Colon (tissue), 2 donors: ENCODE measurements at regions not wholly inside any gene's neighbourhood (a gene's known extent, or its start where the extent isn't known, plus 50 kb on each side); places are given as distances from the start of the nearest gene placed in this dataset.
"Not testable (repeated sequence)": the region's sequence is repeated elsewhere in the genome, so short reads cannot be mapped to it uniquely, and the experiment has no call there.

Source experiments
- FAIRE-seq: peaks from 2 replicates; lab custom pipeline; 2012; peaks lifted over from hg19 to GRCh38; lab: Jason Lieb, UNC
- donor health status: control.
- donor health status: control.

GRCh38 chr6:119720160-119720559, 370.6 kb upstream of the MAN1A1 start:
- no peak for FAIRE-seq

- no peak for FAIRE-seq
These were observed 368.4 kb upstream of the MAN1A1 start for GRCh38 chr6:119717942-119718341.

GRCh38 chr6:119716668-119717270, 367.2 kb upstream of the MAN1A1 start:
- no peak for FAIRE-seq

DNA sequence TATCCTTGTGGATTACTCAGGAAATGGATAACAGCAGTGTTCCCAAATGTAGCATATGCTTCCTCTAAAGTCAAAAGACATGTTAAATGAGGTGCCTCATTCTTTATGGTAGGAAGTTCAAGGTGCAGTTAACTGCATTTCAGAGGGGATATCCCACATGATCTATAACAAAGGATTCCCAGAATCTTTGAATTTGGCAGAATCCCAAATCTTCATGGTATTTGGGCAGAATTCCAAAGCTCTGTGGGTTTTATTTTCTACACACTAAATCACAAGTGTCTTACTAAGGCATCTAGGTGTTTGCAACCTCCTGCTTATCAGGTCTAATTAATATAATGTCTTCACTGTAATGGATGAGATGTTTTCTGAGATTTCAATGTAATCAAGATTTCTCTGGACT, 364.3 kb upstream of the MAN1A1 start:
- no peak for FAIRE-seq

GRCh38 chr6:119686644-119687043, 337.1 kb upstream of the MAN1A1 start:
- FAIRE-seq = no peak

DNA sequence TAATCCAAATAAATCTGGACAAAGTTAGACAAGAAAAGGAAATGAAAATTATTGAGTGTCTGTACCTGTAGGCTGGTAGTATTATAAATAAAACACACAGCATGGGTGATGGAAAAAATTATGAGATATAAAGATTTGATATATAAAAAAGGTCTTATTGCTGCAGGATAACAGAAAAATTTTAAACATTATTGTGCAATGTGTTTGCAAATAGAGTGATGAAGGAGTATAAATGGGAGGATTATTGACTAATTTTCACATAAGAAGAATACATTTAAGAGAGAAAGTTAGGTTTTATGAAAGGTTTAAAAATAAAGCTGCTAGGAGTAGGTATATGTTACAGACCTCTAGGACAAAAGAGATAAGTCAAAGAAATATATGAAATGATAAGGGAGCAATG, 336.7 kb upstream of the MAN1A1 start:
- FAIRE-seq = no peak

GRCh38 chr6:119683671-119684070, 334.1 kb upstream of the MAN1A1 start:
- FAIRE-seq = no peak

DNA sequence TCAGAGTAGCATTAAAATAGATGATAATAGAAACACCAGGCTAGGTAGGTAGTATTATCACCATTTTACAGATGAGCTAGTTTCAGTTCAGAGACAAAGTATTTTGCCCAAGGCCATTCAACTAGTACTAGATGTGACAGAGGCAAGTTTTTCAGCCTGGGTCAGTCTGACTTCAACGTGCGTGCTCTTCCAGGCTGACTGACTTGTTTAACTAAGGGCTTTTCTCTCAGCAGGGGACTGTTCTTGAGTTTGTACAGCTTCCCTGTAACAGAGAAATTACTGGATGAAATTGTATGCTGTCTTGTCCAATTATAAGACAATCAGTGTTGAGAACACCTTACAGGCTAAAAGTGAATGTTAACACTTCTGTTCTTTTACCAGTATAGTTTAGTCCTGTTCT, 333.5 kb upstream of the MAN1A1 start:
- no peak for FAIRE-seq

GRCh38 chr6:119678961-119679360, 329.4 kb upstream of the MAN1A1 start:
- FAIRE-seq = no peak

DNA sequence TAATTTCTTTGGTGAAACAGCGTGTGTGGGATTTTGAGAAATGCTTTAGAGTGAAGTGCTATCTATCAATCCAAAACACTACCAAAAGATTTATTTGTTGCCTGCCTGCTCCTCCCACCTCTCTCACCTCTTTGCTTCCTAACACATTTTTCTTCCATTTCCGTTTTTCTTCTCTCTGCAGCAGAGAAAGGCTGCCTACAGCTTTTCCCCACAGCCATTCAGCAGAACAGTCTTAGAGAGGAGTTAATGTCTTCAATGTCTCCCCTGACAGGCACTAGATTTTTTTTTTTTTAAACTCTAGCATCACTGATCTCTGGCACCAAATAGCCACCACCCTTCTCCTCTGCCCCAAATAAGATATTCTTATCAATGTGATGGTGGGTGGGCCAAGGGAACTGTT, 327.8 kb upstream of the MAN1A1 start:
- FAIRE-seq = no peak

DNA sequence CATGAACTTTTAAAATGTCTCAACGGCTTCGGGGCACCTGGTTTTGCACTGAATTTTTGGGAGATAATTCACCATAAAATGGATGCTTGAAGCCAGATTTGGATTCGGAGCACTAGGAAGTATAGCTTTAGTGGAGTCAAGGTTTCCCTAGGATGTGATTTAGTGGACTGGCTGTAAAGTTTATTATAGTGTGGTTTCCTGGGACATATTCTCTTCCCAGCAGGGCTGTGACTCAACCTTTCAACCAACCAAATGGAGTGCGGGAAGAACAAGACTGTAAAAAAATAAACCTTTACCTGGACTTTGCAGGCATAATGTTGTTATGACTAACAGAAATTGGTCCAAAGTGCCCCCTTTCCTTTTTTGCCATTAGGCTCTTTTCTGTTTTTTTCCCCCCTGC, 327.4 kb upstream of the MAN1A1 start:
- FAIRE-seq = no peak

DNA sequence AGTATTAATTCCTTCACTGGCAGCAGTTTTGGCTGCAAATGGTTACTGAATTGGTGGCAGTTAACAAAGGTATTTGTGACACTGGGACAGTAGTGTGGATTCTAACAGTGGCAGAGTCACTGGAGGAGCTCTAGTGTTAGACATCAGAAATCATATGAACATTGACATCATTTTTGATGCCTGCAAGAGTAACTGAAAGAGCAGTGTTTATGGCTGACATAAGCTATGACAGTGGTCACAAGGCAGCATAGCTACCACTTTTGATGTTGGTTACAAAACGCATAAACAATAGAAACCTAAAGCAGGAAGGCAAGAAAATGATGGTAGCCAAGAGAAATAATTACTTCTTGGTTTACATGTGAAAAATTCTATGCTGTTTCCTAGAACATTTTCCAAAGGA, 326.7 kb upstream of the MAN1A1 start:
- FAIRE-seq = no peak

GRCh38 chr6:119673741-119674140, 324.2 kb upstream of the MAN1A1 start:
- FAIRE-seq = no peak

GRCh38 chr6:119672725-119673124, 323.2 kb upstream of the MAN1A1 start:
- no peak for FAIRE-seq

DNA sequence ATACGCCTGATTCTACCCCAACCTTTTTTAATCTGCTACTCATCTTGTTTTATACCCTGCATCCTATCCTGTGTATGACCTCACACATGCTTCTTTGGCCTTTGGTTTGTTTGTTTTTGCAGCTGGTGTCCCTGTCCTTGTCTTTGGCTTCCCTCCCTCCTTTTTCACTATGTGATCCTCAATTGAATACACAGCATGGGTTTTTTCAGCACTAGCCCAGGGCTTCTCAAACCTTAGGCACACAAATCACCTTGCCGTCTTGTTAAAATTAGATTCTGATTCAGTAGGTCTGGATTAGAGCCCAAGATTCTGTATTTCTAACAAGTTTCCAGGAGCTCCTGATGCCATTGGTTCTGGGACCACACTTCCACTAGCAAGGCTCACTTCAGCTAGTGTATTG, 321.5 kb upstream of the MAN1A1 start:
- FAIRE-seq = no peak

DNA sequence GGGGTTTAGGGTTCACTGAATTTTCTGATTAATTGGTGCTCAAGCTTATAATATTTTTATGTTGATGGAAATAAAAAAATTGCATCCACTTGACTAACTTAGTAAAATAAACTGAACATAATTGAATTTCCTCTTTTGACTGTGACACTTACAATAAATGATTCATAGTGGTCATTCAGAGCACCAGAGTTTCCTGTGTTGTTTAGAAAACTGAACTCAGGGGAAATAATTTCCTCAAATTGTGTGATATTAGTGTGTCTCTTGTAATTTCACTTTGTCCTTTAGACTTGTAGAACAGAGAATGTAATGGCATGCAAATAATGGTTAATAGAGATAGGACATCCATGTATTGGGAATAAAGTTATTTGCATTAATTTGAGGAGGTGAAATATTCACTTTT, 319.7 kb upstream of the MAN1A1 start:
- FAIRE-seq = no peak

GRCh38 chr6:119665432-119665831, 315.9 kb upstream of the MAN1A1 start:
- not testable (repeated sequence) for FAIRE-seq

- FAIRE-seq = no peak
These were observed 312.1 kb upstream of the MAN1A1 start for GRCh38 chr6:119661628-119662027.

DNA sequence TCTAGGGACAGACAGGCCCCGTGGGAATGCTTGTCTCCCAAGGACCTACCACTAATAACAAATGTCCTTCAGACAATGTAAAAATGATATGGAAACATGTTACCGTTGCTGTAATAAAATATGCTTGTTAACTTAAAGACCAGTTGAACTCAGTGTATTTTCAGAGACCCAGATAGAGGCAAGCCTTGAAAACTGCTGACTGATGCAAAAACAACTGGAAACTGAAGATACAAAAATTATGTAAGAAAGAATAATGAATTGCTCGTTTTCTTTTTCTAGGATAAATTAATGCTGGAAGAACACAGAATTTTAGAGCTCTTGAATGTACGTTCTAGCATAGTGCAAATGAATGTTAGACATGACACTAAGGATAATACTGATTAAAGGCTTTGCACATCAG, 311.5 kb upstream of the MAN1A1 start:
- FAIRE-seq = no peak

GRCh38 chr6:119658917-119659316, 309.4 kb upstream of the MAN1A1 start:
- no peak for FAIRE-seq

DNA sequence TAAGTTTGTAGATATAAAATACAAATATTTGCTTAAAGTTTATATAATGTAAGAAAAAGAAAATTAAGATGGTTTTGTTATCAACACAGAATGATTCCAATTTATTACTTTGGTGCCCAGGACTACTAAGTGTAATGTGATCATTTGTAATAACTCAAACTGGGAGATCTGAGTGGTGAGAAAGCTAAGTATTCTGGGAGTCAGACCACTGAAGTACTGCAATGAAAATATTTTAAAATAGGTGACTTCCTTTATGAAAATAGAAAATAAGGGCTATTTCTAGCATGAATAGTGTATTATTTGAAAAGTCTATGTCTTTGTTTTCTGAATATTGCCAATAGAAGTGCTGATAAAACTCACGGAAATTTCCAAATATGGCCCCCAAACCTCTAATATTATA, 305.6 kb upstream of the MAN1A1 start:
- no peak for FAIRE-seq

DNA sequence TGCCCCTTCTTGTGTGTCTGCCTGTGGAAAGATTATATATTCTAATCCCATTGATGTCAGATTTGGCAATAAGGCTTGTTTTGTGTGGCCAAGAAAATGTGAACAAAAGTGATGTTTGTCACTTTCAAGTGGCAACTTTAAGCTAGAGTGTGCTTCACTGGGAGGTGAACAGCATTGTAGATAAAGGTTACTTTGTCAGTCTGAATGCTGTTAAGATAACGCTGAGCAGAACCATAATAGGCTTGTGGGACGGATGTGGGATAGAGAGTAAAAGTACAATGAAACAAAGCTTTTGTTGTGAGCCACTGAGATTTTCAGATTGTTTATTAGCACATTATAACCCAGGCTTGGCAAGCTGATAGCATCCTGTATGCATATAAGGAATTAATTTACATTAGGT, 303.8 kb upstream of the MAN1A1 start:
- FAIRE-seq = no peak

GRCh38 chr6:119649531-119649930, 300.0 kb upstream of the MAN1A1 start:
- no peak for FAIRE-seq

DNA sequence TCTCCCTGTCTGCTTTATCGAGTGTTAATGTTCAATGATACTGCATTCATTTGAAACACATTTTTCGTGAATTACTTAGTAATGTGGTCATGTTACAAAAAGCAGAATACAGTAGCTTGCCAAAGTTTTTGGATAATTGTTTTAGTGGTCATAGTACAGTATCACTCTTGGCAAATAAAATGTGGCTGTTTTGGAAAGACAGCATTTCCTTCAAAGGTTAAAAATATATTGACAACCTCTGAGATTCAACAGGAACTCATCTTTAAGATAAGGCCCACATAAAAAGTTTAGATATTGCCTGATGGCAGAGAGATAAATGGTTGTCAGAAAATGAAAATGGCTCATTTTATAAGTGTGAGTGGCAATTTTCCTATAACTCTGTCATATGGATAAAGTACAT, 297.7 kb upstream of the MAN1A1 start:
- no peak for FAIRE-seq

GRCh38 chr6:119643876-119644275, 294.3 kb upstream of the MAN1A1 start:
- FAIRE-seq = no peak
